ENCODE measurements at regions not wholly inside any gene's neighbourhood (a gene's known extent, or its start where the extent isn't known, plus 50 kb on each side); places are given as distances from the start of the nearest gene placed in this dataset.

DNA sequence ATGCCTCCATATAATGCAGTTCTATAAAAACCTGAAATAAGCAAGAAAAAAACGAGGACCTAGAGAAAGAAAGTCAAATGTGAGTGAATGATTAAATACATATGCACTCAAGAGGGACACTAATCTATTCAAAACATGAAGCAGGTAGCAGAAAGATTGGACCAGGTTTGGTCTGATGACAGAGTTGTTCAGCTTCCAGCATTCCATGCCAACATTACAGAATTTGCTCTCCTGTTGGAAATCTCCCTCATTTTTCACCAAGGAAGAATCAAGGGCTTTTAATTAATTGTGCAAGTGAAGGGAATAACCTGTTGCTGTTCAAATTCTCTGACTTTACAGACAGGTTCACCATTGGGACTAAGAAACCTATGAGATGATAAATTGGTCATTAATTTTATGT lies 379.0 kb upstream of the RASGEF1B start:
- no peaks in the 10 kb centered on the region for H3K4me1 ChIP-seq (ENCODE audit: control insufficient read depth in 1 of 2, low read depth in 2 of 2)
- no peak overlapping the region for H3K27ac ChIP-seq
- H3K36me3 ChIP-seq = no peaks in the 10 kb centered on the region
- TF ChIP-seq, protein P1, sequence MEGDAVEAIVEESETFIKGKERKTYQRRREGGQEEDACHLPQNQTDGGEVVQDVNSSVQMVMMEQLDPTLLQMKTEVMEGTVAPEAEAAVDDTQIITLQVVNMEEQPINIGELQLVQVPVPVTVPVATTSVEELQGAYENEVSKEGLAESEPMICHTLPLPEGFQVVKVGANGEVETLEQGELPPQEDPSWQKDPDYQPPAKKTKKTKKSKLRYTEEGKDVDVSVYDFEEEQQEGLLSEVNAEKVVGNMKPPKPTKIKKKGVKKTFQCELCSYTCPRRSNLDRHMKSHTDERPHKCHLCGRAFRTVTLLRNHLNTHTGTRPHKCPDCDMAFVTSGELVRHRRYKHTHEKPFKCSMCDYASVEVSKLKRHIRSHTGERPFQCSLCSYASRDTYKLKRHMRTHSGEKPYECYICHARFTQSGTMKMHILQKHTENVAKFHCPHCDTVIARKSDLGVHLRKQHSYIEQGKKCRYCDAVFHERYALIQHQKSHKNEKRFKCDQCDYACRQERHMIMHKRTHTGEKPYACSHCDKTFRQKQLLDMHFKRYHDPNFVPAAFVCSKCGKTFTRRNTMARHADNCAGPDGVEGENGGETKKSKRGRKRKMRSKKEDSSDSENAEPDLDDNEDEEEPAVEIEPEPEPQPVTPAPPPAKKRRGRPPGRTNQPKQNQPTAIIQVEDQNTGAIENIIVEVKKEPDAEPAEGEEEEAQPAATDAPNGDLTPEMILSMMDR (IDR thresholded peaks at IDR 0.05) = no peak
- ATAC-seq (ENCODE audit: insufficient number of reproducible peaks, low FRiP score, low read depth) (no peak), DNase-seq (ENCODE audit: low spot score) (no peak)
- no peak overlapping the region for H3K4me3 ChIP-seq
- no peaks in the 10 kb centered on the region for H3K9me3 ChIP-seq
- H3K27me3 ChIP-seq (replicated peaks; ENCODE audit: insufficient read depth) = no peaks in the 10 kb centered on the region

DNA sequence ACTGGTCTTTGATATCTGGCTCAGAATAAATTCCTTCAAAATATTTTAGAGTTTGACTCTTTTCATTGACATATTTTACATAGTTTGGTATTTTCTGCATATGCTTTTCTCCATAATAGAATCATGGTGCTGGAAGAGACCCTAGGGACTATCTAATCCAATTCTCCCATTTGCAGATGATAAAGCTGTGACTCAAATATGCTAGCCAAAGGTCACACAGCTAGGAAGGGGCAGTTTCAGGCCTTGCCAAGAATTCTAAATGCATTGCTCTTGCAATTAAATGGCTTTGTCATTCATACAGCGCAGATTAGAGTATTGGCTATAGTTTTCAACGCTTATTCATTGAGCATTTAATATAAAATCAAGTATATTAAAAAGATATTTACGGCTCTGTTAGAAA lies 374.1 kb upstream of the RASGEF1B start:
- Histone ChIP-seq H3K27ac (no peak overlapping the region), H3K4me1 (ENCODE audit: control insufficient read depth in 1 of 2, low read depth in 2 of 2) (no peaks in the 10 kb centered on the region), H3K4me3 (no peak overlapping the region), H3K9me3 (no peaks in the 10 kb centered on the region), H3K36me3 (no peaks in the 10 kb centered on the region), H3K27me3 (replicated peaks; ENCODE audit: insufficient read depth) (no peaks in the 10 kb centered on the region)
- ATAC-seq (ENCODE audit: insufficient number of reproducible peaks, low FRiP score, low read depth) (no peak), DNase-seq (ENCODE audit: low spot score) (no peak)
- TF ChIP-seq, protein P1 (IDR thresholded peaks at IDR 0.05) = no peak

DNA sequence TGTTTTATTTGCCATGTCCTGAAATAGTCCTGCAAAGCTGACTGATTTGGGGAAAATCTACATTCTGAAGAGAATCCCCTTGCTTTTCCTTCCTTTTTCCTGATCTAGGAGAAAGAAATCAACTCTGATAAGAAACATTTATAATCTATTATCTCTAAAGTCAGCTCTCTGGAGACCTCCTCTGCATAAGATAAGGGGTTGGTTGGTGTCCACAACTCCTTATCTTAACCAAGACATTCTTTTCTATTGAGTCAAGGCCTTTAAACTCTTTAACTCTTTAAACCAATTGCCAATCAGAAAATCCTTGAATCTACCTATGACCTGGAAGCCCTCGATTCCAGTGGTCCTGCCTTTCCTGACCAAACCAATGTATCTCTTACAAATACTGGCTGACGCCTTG lies 373.6 kb upstream of the RASGEF1B start:
- ATAC-seq (ENCODE audit: insufficient number of reproducible peaks, low FRiP score, low read depth) (no peak), DNase-seq (ENCODE audit: low spot score) (no peak)
- H3K36me3 ChIP-seq = no peaks in the 10 kb centered on the region
- TF ChIP-seq, protein P1 (IDR thresholded peaks at IDR 0.05) = no peak
- H3K4me3 ChIP-seq = no peak overlapping the region
- H3K4me1 ChIP-seq (ENCODE audit: control insufficient read depth in 1 of 2, low read depth in 2 of 2) = no peaks in the 10 kb centered on the region
- H3K9me3 ChIP-seq = no peaks in the 10 kb centered on the region
- no peaks in the 10 kb centered on the region for H3K27me3 ChIP-seq (replicated peaks; ENCODE audit: insufficient read depth)
- no peak overlapping the region for H3K27ac ChIP-seq

DNA sequence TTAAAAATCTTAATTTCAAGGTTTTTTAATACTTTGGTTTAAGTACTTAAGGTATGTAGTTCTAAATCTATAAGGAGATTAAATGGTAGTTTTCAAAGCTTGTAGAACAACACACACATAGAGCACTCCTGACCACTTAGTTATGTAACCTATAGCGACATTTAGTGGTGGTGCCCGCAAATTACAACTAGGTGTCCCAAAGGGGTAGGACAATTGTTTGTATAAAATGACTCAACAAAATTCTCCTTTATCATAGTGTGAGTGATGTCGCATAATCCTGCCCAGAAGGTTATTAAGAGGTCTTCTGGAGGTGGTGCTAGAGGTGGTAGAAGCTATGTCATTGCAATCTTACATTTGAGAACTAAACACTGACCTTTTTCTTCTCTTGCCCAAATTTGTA lies 373.0 kb upstream of the RASGEF1B start:
- H3K36me3 ChIP-seq = no peaks in the 10 kb centered on the region
- H3K4me1 ChIP-seq (ENCODE audit: control insufficient read depth in 1 of 2, low read depth in 2 of 2) = no peaks in the 10 kb centered on the region
- H3K9me3 ChIP-seq = no peaks in the 10 kb centered on the region
- DNase-seq (ENCODE audit: low spot score) (peak; percentile 40), ATAC-seq (ENCODE audit: insufficient number of reproducible peaks, low FRiP score, low read depth) (peak; percentile 91)
- H3K4me3 ChIP-seq = no peak overlapping the region
- no peak overlapping the region for H3K27ac ChIP-seq
- TF ChIP-seq, protein P1 (IDR thresholded peaks at IDR 0.05) = peak; percentile 61
- H3K27me3 ChIP-seq (replicated peaks; ENCODE audit: insufficient read depth) = no peaks in the 10 kb centered on the region

DNA sequence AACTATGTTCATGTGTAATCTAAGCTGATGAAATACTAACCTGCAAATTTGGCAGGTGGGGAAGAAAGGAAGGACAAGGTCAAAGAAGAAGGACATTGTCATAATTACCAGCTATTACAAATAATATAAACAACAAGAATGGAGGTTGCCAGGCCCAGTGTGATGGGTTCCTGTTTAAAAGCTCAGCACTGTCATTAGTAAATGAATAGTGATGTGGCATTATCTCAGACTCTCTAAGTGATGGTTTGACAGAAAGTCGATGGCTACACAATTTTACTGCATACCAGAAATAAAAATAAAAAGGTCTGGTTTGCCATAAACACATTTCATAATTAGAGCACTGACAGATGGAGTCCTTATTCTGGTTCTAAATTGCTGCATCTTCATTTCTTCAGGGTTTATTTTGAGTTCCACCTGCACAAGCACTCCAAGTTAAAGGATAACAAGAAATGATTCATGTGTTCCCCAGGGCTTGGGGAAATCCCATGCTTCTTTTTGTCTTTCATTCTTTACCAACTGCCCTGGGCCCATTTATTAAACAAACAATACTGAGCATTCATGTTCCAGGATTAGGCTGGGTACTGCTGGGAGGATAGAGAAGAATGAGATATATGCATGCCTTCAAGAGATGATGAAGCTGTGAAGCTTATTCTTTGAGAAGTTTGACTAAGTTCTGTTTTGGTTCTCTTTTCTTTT lies 367.8 kb upstream of the RASGEF1B start:
- DNase-seq (ENCODE audit: low spot score) (no peak), ATAC-seq (ENCODE audit: insufficient number of reproducible peaks, low FRiP score, low read depth) (no peak)
- TF ChIP-seq, protein P1 (IDR thresholded peaks at IDR 0.05) = no peak

More for the DNA sequence above, 367.8 kb upstream of the RASGEF1B start:
- Histone ChIP-seq H3K27me3 (replicated peaks; ENCODE audit: insufficient read depth) (no peaks in the 10 kb centered on the region), H3K36me3 (no peaks in the 10 kb centered on the region), H3K4me3 (no peak overlapping the region), H3K27ac (no peak overlapping the region), H3K9me3 (no peaks in the 10 kb centered on the region), H3K4me1 (ENCODE audit: control insufficient read depth in 1 of 2, low read depth in 2 of 2) (no peaks in the 10 kb centered on the region)

Data from thoracic aorta (tissue), 2 donors.